ENCODE measurements at regions not wholly inside any gene's neighbourhood (a gene's known extent, or its start where the extent isn't known, plus 50 kb on each side); places are given as distances from the start of the nearest gene placed in this dataset.

DNA sequence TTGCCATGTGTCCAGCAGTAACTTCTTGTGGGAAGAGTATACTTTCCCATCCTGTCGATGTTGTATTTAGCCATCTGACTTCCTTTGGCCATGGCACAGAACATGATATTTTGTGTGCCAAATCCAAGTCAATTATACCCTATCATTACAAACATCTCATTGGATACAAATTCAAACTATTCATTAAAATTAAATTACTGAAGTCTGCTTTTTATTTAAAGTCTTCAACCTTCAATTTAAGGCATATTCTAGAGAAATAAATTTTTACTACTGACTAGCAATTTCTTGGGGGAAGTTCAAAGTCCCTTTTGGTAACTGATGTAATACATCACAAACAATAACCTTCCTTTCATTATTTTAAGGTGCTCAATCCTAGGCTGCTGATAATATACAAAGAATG is 192.6 kb downstream of the SLC6A15 start:
- ChIA-PET POLR2A (no interaction called here), CTCF (no interaction called here)
- TF ChIP-seq, protein P1, sequence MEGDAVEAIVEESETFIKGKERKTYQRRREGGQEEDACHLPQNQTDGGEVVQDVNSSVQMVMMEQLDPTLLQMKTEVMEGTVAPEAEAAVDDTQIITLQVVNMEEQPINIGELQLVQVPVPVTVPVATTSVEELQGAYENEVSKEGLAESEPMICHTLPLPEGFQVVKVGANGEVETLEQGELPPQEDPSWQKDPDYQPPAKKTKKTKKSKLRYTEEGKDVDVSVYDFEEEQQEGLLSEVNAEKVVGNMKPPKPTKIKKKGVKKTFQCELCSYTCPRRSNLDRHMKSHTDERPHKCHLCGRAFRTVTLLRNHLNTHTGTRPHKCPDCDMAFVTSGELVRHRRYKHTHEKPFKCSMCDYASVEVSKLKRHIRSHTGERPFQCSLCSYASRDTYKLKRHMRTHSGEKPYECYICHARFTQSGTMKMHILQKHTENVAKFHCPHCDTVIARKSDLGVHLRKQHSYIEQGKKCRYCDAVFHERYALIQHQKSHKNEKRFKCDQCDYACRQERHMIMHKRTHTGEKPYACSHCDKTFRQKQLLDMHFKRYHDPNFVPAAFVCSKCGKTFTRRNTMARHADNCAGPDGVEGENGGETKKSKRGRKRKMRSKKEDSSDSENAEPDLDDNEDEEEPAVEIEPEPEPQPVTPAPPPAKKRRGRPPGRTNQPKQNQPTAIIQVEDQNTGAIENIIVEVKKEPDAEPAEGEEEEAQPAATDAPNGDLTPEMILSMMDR (IDR thresholded peaks at IDR 0.05; ENCODE audit: control extremely low read depth, extremely low read depth, low read depth, missing control alignments) = no peak
- no peak for DNase-seq (ENCODE audit: extremely low spot score)

DNA sequence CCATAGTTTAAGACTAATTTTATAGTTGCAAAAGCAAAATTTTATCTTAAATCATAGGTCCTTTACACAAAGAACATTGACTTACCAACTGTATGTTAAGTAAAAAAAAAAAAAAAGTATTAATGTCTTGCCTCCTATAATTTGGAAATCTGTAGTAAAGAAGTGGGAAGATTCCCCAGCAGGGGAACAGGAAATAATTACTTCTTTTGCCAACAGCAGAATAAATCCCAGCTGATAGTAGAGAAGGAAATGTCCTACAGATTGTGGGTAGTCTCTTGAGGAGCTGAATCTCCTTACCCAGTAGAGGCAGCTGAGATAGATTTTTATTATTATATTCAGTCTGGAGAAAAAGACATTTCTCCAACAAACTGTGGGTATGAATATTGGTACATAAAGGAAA is 193.7 kb downstream of the SLC6A15 start:
- no peak for DNase-seq (ENCODE audit: extremely low spot score)
- TF ChIP-seq, protein P1 (IDR thresholded peaks at IDR 0.05; ENCODE audit: control extremely low read depth, extremely low read depth, low read depth, missing control alignments) = no peak
- POLR2A ChIA-PET = no interaction called here
- CTCF ChIA-PET = no interaction called here

DNA sequence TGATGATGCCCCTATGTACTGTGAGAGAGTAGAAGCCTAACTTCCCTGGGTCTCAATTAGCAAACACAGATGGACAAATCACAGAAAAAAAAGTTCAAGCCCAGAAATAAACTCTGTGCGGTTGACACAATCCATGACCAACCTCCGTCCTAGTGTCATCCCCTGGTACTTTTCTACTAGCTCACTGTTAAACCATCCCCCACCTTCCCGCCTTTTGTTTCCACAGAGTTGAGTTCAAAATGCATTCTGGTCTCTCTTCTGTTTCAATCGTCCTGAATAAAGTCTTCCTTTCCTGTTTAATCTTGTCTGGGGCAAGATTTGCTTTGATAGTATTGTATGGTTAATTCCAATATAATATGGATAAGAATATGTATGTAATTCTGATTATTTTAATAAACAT is 199.9 kb downstream of the SLC6A15 start:
- DNase-seq (ENCODE audit: extremely low spot score) = no peak
- TF ChIP-seq, protein P1 (IDR thresholded peaks at IDR 0.05; ENCODE audit: control extremely low read depth, extremely low read depth, low read depth, missing control alignments) = no peak
- CTCF ChIA-PET = no interaction called here
- POLR2A ChIA-PET = no interaction called here

DNA sequence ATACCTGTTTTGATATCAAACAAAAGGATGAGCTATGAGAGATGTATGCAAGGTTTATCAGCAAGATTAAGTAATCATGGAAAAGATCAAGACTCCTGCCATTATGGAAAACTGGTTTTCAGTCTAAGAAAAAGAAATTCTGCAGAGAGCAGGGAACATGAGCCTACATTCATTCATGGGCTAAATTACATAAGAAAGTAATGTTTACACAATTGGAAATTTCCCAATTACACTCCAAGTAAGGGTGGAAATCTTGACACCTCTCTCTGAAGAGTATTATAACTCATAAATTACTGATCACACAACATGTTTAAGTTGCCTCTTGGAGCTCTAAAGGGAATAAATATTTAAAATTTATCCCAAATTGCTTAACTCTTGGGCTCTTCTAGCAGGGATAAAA is 206.2 kb downstream of the SLC6A15 start:
- POLR2A ChIA-PET = no interaction called here
- DNase-seq (ENCODE audit: extremely low spot score) = no peak
- CTCF ChIA-PET = no interaction called here
- TF ChIP-seq, protein P1 (IDR thresholded peaks at IDR 0.05; ENCODE audit: control extremely low read depth, extremely low read depth, low read depth, missing control alignments) = no peak

DNA sequence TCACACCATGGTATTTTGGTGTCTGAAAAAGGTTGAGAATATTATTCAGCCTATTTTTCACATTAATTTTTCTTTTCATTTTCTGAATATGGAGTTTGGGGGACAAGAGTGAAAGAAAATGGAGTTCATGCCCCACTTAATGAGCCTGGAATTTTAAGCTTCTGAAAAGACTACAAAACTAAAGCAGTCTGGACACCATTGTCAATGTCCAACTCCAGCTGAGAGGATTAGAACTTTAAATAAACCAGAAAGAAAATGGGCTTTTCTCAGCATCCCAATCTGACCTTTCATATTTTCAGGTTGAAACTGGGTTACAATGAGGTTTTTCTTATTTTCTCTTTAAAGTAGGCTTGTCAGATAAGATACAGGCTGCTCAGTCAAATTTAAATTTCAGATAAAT is 207.7 kb downstream of the SLC6A15 start:
- CTCF ChIA-PET = no interaction called here
- TF ChIP-seq, protein P1 (IDR thresholded peaks at IDR 0.05; ENCODE audit: control extremely low read depth, extremely low read depth, low read depth, missing control alignments) = no peak
- POLR2A ChIA-PET = no interaction called here
- no peak for DNase-seq (ENCODE audit: extremely low spot score)

DNA sequence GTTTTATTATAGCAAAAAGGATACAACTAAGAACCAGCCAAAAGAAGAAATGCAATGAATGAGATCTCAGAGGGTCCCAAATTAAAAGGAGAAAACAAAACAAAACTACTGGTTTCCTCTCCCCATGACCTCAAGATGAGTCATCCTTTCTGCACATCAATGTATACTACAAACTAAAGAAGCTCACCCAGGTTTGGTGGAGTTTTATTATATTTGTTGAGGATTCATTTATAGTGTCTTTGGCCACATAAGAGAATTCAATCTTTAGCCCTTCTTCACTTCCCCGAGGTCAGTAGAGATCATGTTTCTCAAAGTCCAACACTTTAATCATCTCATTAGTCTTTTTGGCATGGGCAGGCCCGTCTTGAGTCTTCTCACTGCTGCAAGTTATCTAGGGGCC is 210.6 kb downstream of the SLC6A15 start:
- TF ChIP-seq, protein P1 (IDR thresholded peaks at IDR 0.05; ENCODE audit: control extremely low read depth, extremely low read depth, low read depth, missing control alignments) = no peak
- no peak for DNase-seq (ENCODE audit: extremely low spot score)
- CTCF ChIA-PET = interaction anchor here (1.9 to 3.1 kb wide), 2 partner anchors 9 to 12 kb away, joined by 4 to 9 read pairs; no protein-coding TSS in a partner anchor
- POLR2A ChIA-PET = interaction anchor here (0.8 kb wide), 1 partner anchor 9 kb away, joined by 3 read pairs; no protein-coding TSS in a partner anchor

DNA sequence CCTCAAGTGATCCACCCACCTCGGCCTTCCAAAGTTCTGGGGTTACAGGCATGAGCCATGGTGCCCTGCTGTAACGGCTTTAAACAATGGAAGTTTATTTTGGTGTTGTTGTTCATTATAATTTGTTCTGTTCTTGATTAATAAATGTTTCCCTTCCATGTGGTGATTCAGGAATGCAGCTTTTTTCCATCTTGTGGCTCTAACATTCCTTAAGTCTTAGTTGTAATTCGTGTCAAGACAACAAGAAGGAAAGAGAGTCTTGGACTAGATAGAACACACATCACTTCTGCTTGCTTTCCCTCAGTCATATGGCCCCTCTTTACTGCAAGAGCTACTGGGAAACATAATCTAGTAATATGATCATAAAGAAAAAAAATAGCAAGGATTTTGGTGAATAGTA is 211.6 kb downstream of the SLC6A15 start:
- ChIA-PET POLR2A (no interaction called here), CTCF (interaction anchor here (1.9 to 3.1 kb wide), 2 partner anchors 8 to 11 kb away, joined by 4 to 9 read pairs; no protein-coding TSS in a partner anchor)
- TF ChIP-seq, protein P1 (IDR thresholded peaks at IDR 0.05; ENCODE audit: control extremely low read depth, extremely low read depth, low read depth, missing control alignments) = no peak
- DNase-seq (ENCODE audit: extremely low spot score) = no peak

Measured in GM10248 (cell line).